HEK293 (cell line): ENCODE measurements at regions not wholly inside any gene's neighbourhood (a gene's known extent, or its start where the extent isn't known, plus 50 kb on each side); places are given as distances from the start of the nearest gene placed in this dataset.

Experiments
- CTCF ChIA-PET: fragments of 350-600 bp; formaldehyde crosslinking; extraction: SDS; loops from one replicate; lab custom pipeline; 2021; ENCODE audit warnings: antibody characterized with exemption; lab: Yijun Ruan, JAX
- POLR2A ChIA-PET: fragments of 300-600 bp; formaldehyde crosslinking; extraction: SDS; loops from one replicate; lab custom pipeline; 2020; ENCODE audit warnings: antibody characterized with exemption, inconsistent platforms; lab: Yijun Ruan, JAX
- H3K27ac ChIP-seq: fragments of 200-500 bp; sonication (Bioruptor generic); 2 replicates; pipeline ENCODE4 v1.5.1; 2014; ENCODE audit warnings: low read depth, low read length, control low read depth, inconsistent platforms; ENCODE audit errors: extremely low read depth
- H3K36me3 ChIP-seq, 2 experiments: fragments of 200-500 bp in 1 of 2; sonication (Bioruptor generic) in 1 of 2; 1 replicate in 1 of 2; 2 replicates in 1 of 2; pipeline ENCODE4 v1.5.1; 2014 to 2017; ENCODE audit warnings: inconsistent platforms in 2 of 2, low read length in 2 of 2; ENCODE audit not compliant: control insufficient read depth in 2 of 2, insufficient read depth in 1 of 2
- H3K4me1 ChIP-seq: fragments of 200-500 bp; sonication (Bioruptor generic); 2 replicates; pipeline ENCODE4 v1.5.1; 2014; ENCODE audit warnings: mild to moderate bottlenecking, low read length, inconsistent platforms; ENCODE audit not compliant: control insufficient read depth, insufficient read depth
- H3K4me3 ChIP-seq: 2 replicates; pipeline ENCODE4 v1.5.1; 2011; ENCODE audit warnings: low read depth, mild to moderate bottlenecking, control low read depth, low read length, moderate library complexity
- H3K9me3 ChIP-seq: fragments of 200-500 bp; sonication (Bioruptor generic); 2 replicates; pipeline ENCODE4 v1.5.1; 2014; ENCODE audit warnings: low read depth, low read length, inconsistent platforms; ENCODE audit not compliant: control insufficient read depth, insufficient read depth
- BCL11B ChIP-seq: fragments of 450-650 bp; formaldehyde crosslinking; IDR thresholded peaks from 2 replicates; pipeline ENCODE4 v1.5.1; 2016; ENCODE audit warnings: low read depth, missing biosample characterization, missing genetic modification characterization
- KLF10 ChIP-seq: fragments of 450-650 bp; IDR thresholded peaks from 2 replicates; pipeline ENCODE4 v1.5.1; 2018; ENCODE audit warnings: missing biosample characterization, mild to moderate bottlenecking, missing genetic modification characterization
- MEIS1 ChIP-seq: sonication (generic); formaldehyde crosslinking; IDR thresholded peaks from 2 replicates; pipeline ENCODE4 v1.8.1; 2022; ENCODE audit warnings: missing genetic modification reagents, mild to moderate bottlenecking, borderline replicate concordance
- TCF7L2 ChIP-seq: IDR thresholded peaks from 2 replicates; pipeline ENCODE4 v1.6.1; 2011; ENCODE audit warnings: low read depth, mild to moderate bottlenecking, inconsistent platforms, low read length, moderate library complexity, borderline replicate concordance
- WT1 ChIP-seq: fragments of 450-650 bp; formaldehyde crosslinking; IDR thresholded peaks from 2 replicates; pipeline ENCODE4 v1.5.1; 2016; ENCODE audit warnings: missing biosample characterization, missing genetic modification characterization
- YY2 ChIP-seq: fragments of 450-650 bp; formaldehyde crosslinking; IDR thresholded peaks from 2 replicates; pipeline ENCODE4 v1.5.1; 2016; ENCODE audit warnings: missing biosample characterization, missing genetic modification characterization
- ZBTB1 ChIP-seq: fragments of 450-650 bp; formaldehyde crosslinking; IDR thresholded peaks from 2 replicates; pipeline ENCODE4 v1.5.1; 2016; ENCODE audit warnings: missing biosample characterization, missing genetic modification characterization
- ZFP69B ChIP-seq: fragments of 450-650 bp; formaldehyde crosslinking; IDR thresholded peaks from 2 replicates; pipeline ENCODE4 v1.5.1; 2016; ENCODE audit warnings: missing biosample characterization, missing genetic modification characterization
- ZNF132 ChIP-seq: fragments of 450-650 bp; formaldehyde crosslinking; IDR thresholded peaks from 2 replicates; pipeline ENCODE4 v1.5.1; 2017; ENCODE audit warnings: missing biosample characterization, missing genetic modification characterization, borderline replicate concordance
- ZNF138 ChIP-seq: fragments of 450-650 bp; formaldehyde crosslinking; IDR thresholded peaks from 2 replicates; pipeline ENCODE4 v1.5.1; 2016; ENCODE audit warnings: missing biosample characterization, missing genetic modification characterization, borderline replicate concordance
- ZNF157 ChIP-seq: fragments of 450-650 bp; formaldehyde crosslinking; IDR thresholded peaks from 2 replicates; pipeline ENCODE4 v1.5.1; 2016; ENCODE audit warnings: missing biosample characterization, missing genetic modification characterization
- ZNF223 ChIP-seq: fragments of 450-650 bp; formaldehyde crosslinking; IDR thresholded peaks from 2 replicates; pipeline ENCODE4 v1.5.1; 2016; ENCODE audit warnings: missing biosample characterization, missing genetic modification characterization
- ZNF341 ChIP-seq: fragments of 450-650 bp; formaldehyde crosslinking; IDR thresholded peaks from 2 replicates; pipeline ENCODE4; 2016; ENCODE audit warnings: low read depth, missing biosample characterization, missing genetic modification characterization
- ZNF366 ChIP-seq: fragments of 450-650 bp; formaldehyde crosslinking; conservative IDR thresholded peaks from 2 replicates; pipeline ENCODE4 v1.5.1; 2016; ENCODE audit warnings: missing biosample characterization, missing genetic modification characterization
- ZNF391 ChIP-seq: fragments of 450-650 bp; formaldehyde crosslinking; IDR thresholded peaks from 2 replicates; pipeline ENCODE4 v1.5.1; 2016; ENCODE audit warnings: low read depth, missing biosample characterization, missing genetic modification characterization, borderline replicate concordance
- ZNF518A ChIP-seq: fragments of 450-650 bp; formaldehyde crosslinking; conservative IDR thresholded peaks from 2 replicates; pipeline ENCODE4 v1.5.1; 2016; ENCODE audit warnings: low read depth, missing biosample characterization, missing genetic modification characterization
- ZNF560 ChIP-seq: fragments of 450-650 bp; formaldehyde crosslinking; IDR thresholded peaks from 2 replicates; pipeline ENCODE4 v1.5.1; 2017; ENCODE audit warnings: missing biosample characterization, missing genetic modification characterization, borderline replicate concordance
- ZNF610 ChIP-seq: fragments of 450-650 bp; formaldehyde crosslinking; IDR thresholded peaks from 2 replicates; pipeline ENCODE4 v1.5.1; 2016; ENCODE audit warnings: missing biosample characterization, missing genetic modification characterization, borderline replicate concordance
- ZNF623 ChIP-seq: fragments of 450-650 bp; formaldehyde crosslinking; IDR thresholded peaks from 2 replicates; pipeline ENCODE4 v1.5.1; 2016; ENCODE audit warnings: missing biosample characterization, missing genetic modification characterization
- ZNF830 ChIP-seq: fragments of 450-650 bp; IDR thresholded peaks from 2 replicates; pipeline ENCODE4 v1.5.0; 2018; ENCODE audit warnings: missing biosample characterization, missing genetic modification characterization, low read depth, mild to moderate bottlenecking, moderate library complexity
- ZXDB ChIP-seq: fragments of 450-650 bp; formaldehyde crosslinking; IDR thresholded peaks from 2 replicates; pipeline ENCODE4 v1.5.1; 2016; ENCODE audit warnings: missing biosample characterization, missing genetic modification characterization
- TF ChIP-seq, protein P1 (sequence below): fragments of 450-650 bp; formaldehyde crosslinking; IDR thresholded peaks from 2 replicates; pipeline ENCODE4 v1.5.1; 2017; ENCODE audit warnings: missing biosample characterization, missing genetic modification characterization

GRCh38 chr2:47255794-47256193 is 79.5 kb upstream of the CALM2 start:
- Histone ChIP-seq H3K4me1 (0 out of 2 replicates have a peak, but pooled peaks cover 5% of the 10 kb centered on the region), H3K36me3 (no peaks in the 10 kb centered on the region), H3K9me3 (no peaks in the 10 kb centered on the region), H3K27ac (no peak overlapping the region), H3K4me3 (no peak overlapping the region)
- POLR2A ChIA-PET: no interaction called here
- CTCF ChIA-PET: no interaction called here
- 0 out of 2 replicates have a peak, but pooled peaks have one; percentile 15 for TF ChIP-seq ZNF623 (tag by site-specific recombination)
- TF ChIP-seq TCF7L2: no peak

DNA sequence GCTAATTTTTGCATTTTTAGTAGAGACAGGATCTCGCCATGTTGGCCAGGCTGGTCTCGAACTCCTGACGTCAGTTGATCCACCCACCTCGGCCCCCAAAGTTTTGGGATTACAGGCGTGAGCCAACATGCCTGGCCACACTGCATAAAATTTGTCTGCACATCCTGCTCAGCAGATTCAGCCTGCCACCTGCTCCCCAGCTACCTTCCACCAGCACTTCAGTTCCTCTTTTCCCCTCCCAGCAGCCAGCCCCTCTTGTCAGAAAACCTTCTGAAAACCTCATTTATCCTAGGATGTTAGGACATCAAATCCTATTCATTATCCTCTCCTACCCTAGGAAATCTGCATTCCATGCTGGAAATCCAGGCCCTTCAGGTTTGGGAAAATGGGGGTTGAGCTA is 78.2 kb upstream of the CALM2 start:
- Histone ChIP-seq H3K4me1 (peaks cover 8% of the 10 kb centered on the region; the same call in 1 of the 2 replicates), H3K9me3 (no peaks in the 10 kb centered on the region), H3K4me3 (no peak overlapping the region), H3K36me3 (no peaks in the 10 kb centered on the region), H3K27ac (no peak overlapping the region)
- TF ChIP-seq ZNF518A (tag by site-specific recombination): no peak
- POLR2A ChIA-PET: no interaction called here
- CTCF ChIA-PET: interaction anchor here (0.6 to 1.0 kb wide), 3 partner anchors 8 to 1068 kb away, joined by 3 to 7 read pairs (median 4); no protein-coding TSS in a partner anchor

DNA sequence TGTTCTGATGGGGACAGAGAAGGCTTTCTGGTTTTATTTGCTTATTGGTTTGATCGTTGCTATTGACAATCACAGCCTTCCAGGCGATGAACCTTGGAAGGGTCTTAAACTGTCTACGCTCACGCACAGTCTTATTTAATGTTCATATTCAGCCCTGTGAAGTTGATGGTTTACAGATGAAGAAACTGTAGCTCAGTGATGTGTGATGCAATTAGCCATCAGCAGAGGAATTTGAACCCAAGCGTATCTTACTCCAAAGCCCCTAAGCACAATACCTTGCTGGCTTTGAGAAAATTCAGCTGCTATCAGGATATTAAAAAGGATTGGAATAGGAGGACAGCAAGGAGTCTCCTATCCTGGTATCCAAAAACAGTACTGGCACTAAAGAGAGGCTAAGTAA is 77.1 kb upstream of the CALM2 start:
- CTCF ChIA-PET: interaction anchor here (1.0 kb wide), 1 partner anchor 9 kb away, joined by 4 read pairs; no protein-coding TSS in a partner anchor
- Histone ChIP-seq H3K27ac (no peak overlapping the region), H3K4me3 (no peak overlapping the region), H3K36me3 (no peaks in the 10 kb centered on the region), H3K9me3 (no peaks in the 10 kb centered on the region), H3K4me1 (peaks cover 12% of the 10 kb centered on the region; the same call in 1 of the 2 replicates)
- POLR2A ChIA-PET: interaction anchor here (0.6 kb wide), 1 partner anchor 81 kb away, joined by 4 read pairs; no protein-coding TSS in a partner anchor
- TF ChIP-seq ZNF391 (tag by site-specific recombination) (no peak), ZXDB (tag by site-specific recombination) (no peak), YY2 (no peak), ZNF132 (tag by site-specific recombination) (no peak), ZNF157 (tag by site-specific recombination) (no peak), ZNF138 (tag by site-specific recombination) (no peak), ZNF223 (no peak), ZNF341 (no peak), ZBTB1 (tag by site-specific recombination) (no peak), ZFP69B (tag by site-specific recombination) (no peak), KLF10 (tag by site-specific recombination) (no peak), ZNF830 (no peak), WT1 (tag by site-specific recombination) (no peak), ZNF560 (tag by site-specific recombination) (no peak), ZNF610 (tag by site-specific recombination) (no peak), ZNF366 (tag by site-specific recombination) (no peak), BCL11B (tag by site-specific recombination) (no peak), MEIS1 (no peak)
- TF ChIP-seq, protein P1, sequence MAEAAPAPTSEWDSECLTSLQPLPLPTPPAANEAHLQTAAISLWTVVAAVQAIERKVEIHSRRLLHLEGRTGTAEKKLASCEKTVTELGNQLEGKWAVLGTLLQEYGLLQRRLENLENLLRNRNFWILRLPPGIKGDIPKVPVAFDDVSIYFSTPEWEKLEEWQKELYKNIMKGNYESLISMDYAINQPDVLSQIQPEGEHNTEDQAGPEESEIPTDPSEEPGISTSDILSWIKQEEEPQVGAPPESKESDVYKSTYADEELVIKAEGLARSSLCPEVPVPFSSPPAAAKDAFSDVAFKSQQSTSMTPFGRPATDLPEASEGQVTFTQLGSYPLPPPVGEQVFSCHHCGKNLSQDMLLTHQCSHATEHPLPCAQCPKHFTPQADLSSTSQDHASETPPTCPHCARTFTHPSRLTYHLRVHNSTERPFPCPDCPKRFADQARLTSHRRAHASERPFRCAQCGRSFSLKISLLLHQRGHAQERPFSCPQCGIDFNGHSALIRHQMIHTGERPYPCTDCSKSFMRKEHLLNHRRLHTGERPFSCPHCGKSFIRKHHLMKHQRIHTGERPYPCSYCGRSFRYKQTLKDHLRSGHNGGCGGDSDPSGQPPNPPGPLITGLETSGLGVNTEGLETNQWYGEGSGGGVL (tag by site-specific recombination): no peak
